ENCODE measurements at regions not wholly inside any gene's neighbourhood (a gene's known extent, or its start where the extent isn't known, plus 50 kb on each side); places are given as distances from the start of the nearest gene placed in this dataset.

- no peaks in the 10 kb centered on the region for H3K36me3 ChIP-seq (ENCODE audit: control insufficient read depth, insufficient read depth, low read length)
- no peaks in the 10 kb centered on the region for H3K4me1 ChIP-seq
- H3K9me3 ChIP-seq (ENCODE audit: control insufficient read depth, low read length): no peaks in the 10 kb centered on the region
- no peak overlapping the region for H3K4me2 ChIP-seq (ENCODE audit: low read length)
- H3K27me3 ChIP-seq (ENCODE audit: control insufficient read depth, insufficient read depth, low read length): no peaks in the 10 kb centered on the region
- no peak overlapping the region for H3K4me3 ChIP-seq (ENCODE audit: low read depth, low read length)
- H3K27ac ChIP-seq: no peak overlapping the region
- H3K79me2 ChIP-seq: no peaks in the 10 kb centered on the region
- no peak overlapping the region for H3K9ac ChIP-seq
- H2AFZ ChIP-seq: no peak overlapping the region
- TF ChIP-seq CTCF (IDR thresholded peaks at IDR 0.05): no peak
Observed at GRCh38 chr5:63170486-63170885, 591.9 kb downstream of the LRRC70 start.

- H3K4me2 ChIP-seq (ENCODE audit: low read length): no peak overlapping the region
- H3K27ac ChIP-seq: no peak overlapping the region
- TF ChIP-seq CTCF (IDR thresholded peaks at IDR 0.05): no peak
- H3K9me3 ChIP-seq (ENCODE audit: control insufficient read depth, low read length): no peaks in the 10 kb centered on the region
- H3K9ac ChIP-seq: no peak overlapping the region
- H3K36me3 ChIP-seq (ENCODE audit: control insufficient read depth, insufficient read depth, low read length): no peaks in the 10 kb centered on the region
- H3K4me1 ChIP-seq: no peaks in the 10 kb centered on the region
- H3K79me2 ChIP-seq: no peaks in the 10 kb centered on the region
- H3K27me3 ChIP-seq (ENCODE audit: control insufficient read depth, insufficient read depth, low read length): no peaks in the 10 kb centered on the region
- no peak overlapping the region for H3K4me3 ChIP-seq (ENCODE audit: low read depth, low read length)
- no peak overlapping the region for H2AFZ ChIP-seq
Observed at GRCh38 chr5:63164838-63165535, 586.4 kb downstream of the LRRC70 start.

- no peak overlapping the region for H3K9ac ChIP-seq
- no peaks in the 10 kb centered on the region for H3K36me3 ChIP-seq (ENCODE audit: control insufficient read depth, insufficient read depth, low read length)
- no peaks in the 10 kb centered on the region for H3K79me2 ChIP-seq
- no peak overlapping the region for H2AFZ ChIP-seq
- no peak for TF ChIP-seq CTCF (IDR thresholded peaks at IDR 0.05)
- no peaks in the 10 kb centered on the region for H3K4me1 ChIP-seq
- H3K27ac ChIP-seq: no peak overlapping the region
- H3K9me3 ChIP-seq (ENCODE audit: control insufficient read depth, low read length): no peaks in the 10 kb centered on the region
- no peak overlapping the region for H3K4me3 ChIP-seq (ENCODE audit: low read depth, low read length)
- H3K27me3 ChIP-seq (ENCODE audit: control insufficient read depth, insufficient read depth, low read length): no peaks in the 10 kb centered on the region
- H3K4me2 ChIP-seq (ENCODE audit: low read length): no peak overlapping the region
Observed at GRCh38 chr5:63164339-63164738, 585.7 kb downstream of the LRRC70 start.

GRCh38 chr5:63155310-63155631 is 576.7 kb downstream of the LRRC70 start:
- Histone ChIP-seq H3K27ac (no peak overlapping the region), H3K4me3 (ENCODE audit: low read depth, low read length) (no peak overlapping the region), H3K27me3 (ENCODE audit: control insufficient read depth, insufficient read depth, low read length) (no peaks in the 10 kb centered on the region), H3K9ac (no peak overlapping the region), H3K4me2 (ENCODE audit: low read length) (no peak overlapping the region), H2AFZ (no peak overlapping the region), H3K79me2 (no peaks in the 10 kb centered on the region), H3K4me1 (no peaks in the 10 kb centered on the region), H3K36me3 (ENCODE audit: control insufficient read depth, insufficient read depth, low read length) (no peaks in the 10 kb centered on the region), H3K9me3 (ENCODE audit: control insufficient read depth, low read length) (no peaks in the 10 kb centered on the region)
- no peak for TF ChIP-seq CTCF (IDR thresholded peaks at IDR 0.05)

Data from parathyroid adenoma (tissue), 2 donors.